IPS DF 6.9 (cell line): ENCODE measurements at regions not wholly inside any gene's neighbourhood (a gene's known extent, or its start where the extent isn't known, plus 50 kb on each side); places are given as distances from the start of the nearest gene placed in this dataset.

Experiments
- DNase-seq: peaks from one replicate; pipeline ENCODE4 v3.0.0-alpha.2; 2013; ENCODE audit warnings: low read depth, low spot score
- H3K27ac ChIP-seq: one replicate; pipeline ENCODE4 v1.5.1; 2013; ENCODE audit warnings: low read length, control low read depth
- H3K27me3 ChIP-seq: 2 replicates; pipeline ENCODE4 v1.6.1; 2013; ENCODE audit warnings: mild to moderate bottlenecking, low read length; ENCODE audit not compliant: control insufficient read depth, insufficient read depth
- H3K36me3 ChIP-seq: 2 replicates; pipeline ENCODE4 v1.6.1; 2013; ENCODE audit warnings: low read length; ENCODE audit not compliant: control insufficient read depth, insufficient read depth
- H3K4me1 ChIP-seq: 2 replicates; pipeline ENCODE4 v1.6.1; 2013; ENCODE audit warnings: low read length; ENCODE audit not compliant: control insufficient read depth, insufficient read depth
- H3K4me3 ChIP-seq: 2 replicates; pipeline ENCODE4 v1.5.1; 2013; ENCODE audit warnings: mild to moderate bottlenecking, low read length
- H3K9me3 ChIP-seq: 2 replicates; pipeline ENCODE4 v1.6.1; 2013; ENCODE audit warnings: low read length, inconsistent platforms; ENCODE audit not compliant: control insufficient read depth, insufficient read depth
- WGBS: extraction: QIAGEN DNeasy Blood & Tissue Kit; methylation state at CpG from one replicate; pipeline ENCODE4 v1.1.7; 2013; ENCODE audit warnings: mixed read lengths, missing lambda C conversion rate; ENCODE audit not compliant: insufficient read length, insufficient coverage; 5-methylcytosine and 5-hydroxymethylcytosine counted together

DNA sequence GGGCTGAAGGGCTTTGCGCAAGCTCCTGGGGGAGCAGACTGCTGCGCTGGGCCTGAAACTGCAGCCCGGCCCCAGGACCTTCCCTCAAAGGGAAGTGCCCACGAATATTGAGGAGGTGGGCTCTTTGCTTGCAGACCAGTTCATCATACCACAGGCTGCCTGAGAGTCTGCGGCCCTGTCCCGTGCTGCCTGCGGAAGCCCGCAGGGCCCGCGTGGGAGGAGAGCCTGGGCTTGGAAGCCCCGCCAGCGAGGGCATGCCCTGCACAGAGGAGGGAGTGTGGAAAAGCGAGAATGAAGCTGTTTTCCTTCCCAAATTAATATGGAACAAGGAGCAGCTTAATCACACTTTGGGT lies 83.6 kb upstream of the MKI67 start:
- Histone ChIP-seq H3K27ac (no peak overlapping the region), H3K27me3 (no peaks in the 10 kb centered on the region), H3K9me3 (no peaks in the 10 kb centered on the region), H3K4me1 (no peaks in the 10 kb centered on the region; the same call in 1 of the 2 replicates), H3K4me3 (no peak overlapping the region; the same call in 1 of the 2 replicates), H3K36me3 (no peaks in the 10 kb centered on the region)
- no peak for DNase-seq
- no CpG with 5 or more reads among the region's 13 CpGs for WGBS

DNA sequence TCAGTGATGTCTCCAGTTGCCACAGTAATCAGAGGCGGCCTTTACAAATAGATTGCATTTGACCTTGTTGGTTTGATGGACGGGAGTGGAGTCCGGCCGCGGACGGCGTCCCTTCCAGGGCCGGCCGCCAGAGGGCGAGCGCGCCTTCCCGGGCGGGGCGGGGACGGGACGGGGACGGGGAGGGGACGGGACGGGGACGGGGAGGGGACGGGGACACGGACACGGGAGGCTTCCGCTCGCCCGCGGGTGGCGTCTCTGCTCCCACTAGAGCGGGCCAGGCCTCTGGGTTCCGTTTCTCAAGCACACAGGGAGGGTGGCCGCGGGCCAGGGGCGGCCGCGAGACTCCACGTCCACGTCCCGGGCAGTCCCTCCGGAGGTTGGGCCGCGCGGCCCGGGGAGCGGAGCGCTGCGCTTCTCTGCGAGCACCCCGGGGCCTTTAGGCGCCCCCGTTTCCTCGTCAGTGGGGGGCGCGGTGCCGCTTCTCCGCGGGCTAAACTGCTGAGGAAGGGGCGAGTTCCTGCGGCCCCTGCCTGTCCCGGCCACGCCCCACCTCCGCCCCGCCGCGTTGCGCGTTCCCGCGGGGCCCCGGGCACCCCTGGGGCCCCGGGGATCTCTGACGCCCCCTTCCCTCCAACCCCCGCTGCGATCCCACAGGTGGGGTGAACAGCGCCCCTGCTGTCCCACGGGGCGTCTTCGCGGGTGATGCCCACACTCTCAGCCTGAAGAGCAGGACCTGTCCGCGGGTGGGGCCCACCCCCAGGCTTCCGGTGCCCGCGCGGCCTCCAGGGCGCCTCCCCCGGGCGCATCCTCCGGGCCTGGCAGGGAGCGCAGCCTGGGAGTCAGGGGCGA lies 84.2 kb upstream of the MKI67 start:
- no peak overlapping the region for H3K27ac ChIP-seq
- H3K27me3 ChIP-seq, result no peaks in the 10 kb centered on the region
- peak; percentile 25 for DNase-seq
- H3K9me3 ChIP-seq, result no peaks in the 10 kb centered on the region
- H3K36me3 ChIP-seq, result no peaks in the 10 kb centered on the region
- peak overlapping the region; percentile 82 for H3K4me3 ChIP-seq
- no peaks in the 10 kb centered on the region; the same call in 1 of the 2 replicates for H3K4me1 ChIP-seq
- WGBS, result no CpG with 5 or more reads among the region's 91 CpGs

DNA sequence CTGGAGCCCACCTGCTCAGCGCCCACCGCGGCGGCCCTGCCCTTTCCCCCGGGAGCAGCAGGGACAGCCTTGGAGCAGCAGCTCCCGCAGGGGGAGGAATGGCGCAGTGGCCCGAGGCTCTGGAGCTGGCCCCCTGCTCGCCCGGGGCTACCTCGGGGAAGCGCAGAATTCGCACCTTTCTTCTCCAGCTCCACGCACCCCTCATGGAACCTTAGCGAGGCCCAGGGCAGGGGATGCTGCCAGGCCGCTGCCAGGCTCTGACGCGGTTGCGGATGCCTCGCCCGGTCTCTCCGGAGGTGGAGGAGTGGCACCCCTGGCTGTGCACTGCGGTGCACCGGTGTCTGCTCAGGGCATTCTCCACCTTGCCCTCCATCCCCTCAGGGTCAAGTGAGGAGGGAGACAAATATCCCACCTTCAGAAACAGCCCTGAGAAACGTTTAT lies 84.9 kb upstream of the MKI67 start:
- Histone ChIP-seq H3K4me1 (no peaks in the 10 kb centered on the region; the same call in 1 of the 2 replicates), H3K27me3 (no peaks in the 10 kb centered on the region), H3K9me3 (no peaks in the 10 kb centered on the region), H3K36me3 (no peaks in the 10 kb centered on the region), H3K27ac (no peak overlapping the region), H3K4me3 (peak overlapping the region; percentile 82; the same call in 1 of the 2 replicates)
- DNase-seq, result no peak
- no CpG with 5 or more reads among the region's 25 CpGs for WGBS

DNA sequence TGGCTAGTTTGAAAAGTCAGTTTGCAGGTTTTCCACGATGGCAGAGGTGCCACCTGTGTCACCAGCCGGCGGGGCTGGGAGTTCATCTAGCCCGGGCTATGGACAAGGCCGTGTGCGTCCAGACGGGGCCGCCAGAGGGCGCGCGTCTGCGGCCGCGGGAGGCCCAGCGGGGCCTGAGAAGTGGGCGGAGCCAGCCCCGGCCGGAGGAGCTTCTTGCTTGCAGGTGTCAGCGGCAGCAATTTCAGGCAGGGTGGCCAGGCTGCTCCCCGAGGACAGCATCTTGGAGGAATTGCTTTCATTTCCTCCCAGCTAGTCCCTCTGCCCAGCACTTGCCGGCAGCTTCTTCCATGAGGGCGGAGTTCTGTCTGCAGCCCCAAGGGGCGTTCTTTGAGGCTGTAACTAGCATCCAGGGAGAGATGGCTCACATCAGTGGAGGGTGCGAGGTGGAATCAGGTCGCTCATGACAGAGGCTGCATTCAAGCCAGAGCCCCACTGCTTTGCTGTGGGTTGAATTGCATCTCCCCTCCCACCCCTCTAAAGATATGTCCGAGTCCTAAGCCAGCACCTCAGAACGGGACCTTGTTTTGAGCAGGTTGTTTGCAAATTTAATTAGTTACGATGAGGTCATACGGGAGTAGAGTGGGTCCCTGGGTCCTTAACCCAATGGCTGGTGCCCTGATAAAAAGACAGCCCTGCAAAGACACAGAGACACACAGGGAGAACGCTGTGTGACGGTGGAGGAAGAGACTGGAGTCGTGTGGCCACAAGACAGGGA lies 85.9 kb upstream of the MKI67 start:
- Histone ChIP-seq H3K9me3 (no peaks in the 10 kb centered on the region), H3K27me3 (no peaks in the 10 kb centered on the region), H3K4me3 (no peak overlapping the region), H3K36me3 (no peaks in the 10 kb centered on the region), H3K27ac (no peak overlapping the region), H3K4me1 (no peaks in the 10 kb centered on the region; the same call in 1 of the 2 replicates)
- WGBS, result no CpG with 5 or more reads among the region's 32 CpGs
- DNase-seq, result peak; percentile 71

DNA sequence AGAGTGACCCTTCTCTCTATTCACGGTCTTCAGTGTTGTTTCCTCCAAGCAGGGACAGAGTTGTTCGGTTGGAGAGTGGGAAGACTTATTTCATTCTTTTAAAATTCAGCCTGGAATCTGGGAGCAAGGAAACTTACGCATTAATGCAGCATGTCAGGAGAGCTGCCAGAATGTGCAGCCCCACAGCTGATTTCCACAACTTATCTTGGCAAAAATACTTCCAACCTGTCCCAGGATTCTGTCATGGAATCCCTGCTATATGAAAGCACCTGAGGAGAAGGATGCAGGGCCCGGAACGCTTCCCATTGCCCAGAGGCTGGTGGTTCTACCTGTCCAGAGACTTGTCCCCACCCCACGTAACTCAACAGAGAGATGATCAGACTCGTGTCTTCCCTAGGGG lies 86.9 kb upstream of the MKI67 start:
- Histone ChIP-seq H3K27ac (no peak overlapping the region), H3K4me3 (no peak overlapping the region), H3K9me3 (no peaks in the 10 kb centered on the region), H3K27me3 (no peaks in the 10 kb centered on the region), H3K4me1 (no peaks in the 10 kb centered on the region; the same call in 1 of the 2 replicates), H3K36me3 (no peaks in the 10 kb centered on the region)
- WGBS, result no CpG with 5 or more reads among the region's 7 CpGs
- DNase-seq, result no peak

DNA sequence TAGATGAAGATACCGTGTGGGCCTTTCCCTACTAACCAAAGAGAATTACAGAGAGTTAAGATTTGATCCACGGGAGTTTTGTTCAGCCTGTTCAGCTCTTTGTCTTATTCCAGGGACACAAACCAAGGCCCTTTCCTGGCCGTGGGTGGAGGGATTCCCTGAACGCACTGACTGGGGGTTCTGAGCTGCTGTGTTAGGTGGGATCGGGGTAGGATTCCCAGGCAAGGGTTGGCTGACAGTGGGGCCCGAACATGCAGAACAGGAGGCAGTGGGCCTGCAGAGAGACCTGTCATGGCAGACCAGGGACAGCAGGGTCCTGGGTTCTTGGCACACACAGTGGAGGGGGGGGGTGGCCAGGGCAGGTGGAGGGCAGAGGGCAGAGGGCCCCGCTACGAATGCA lies 89.5 kb upstream of the MKI67 start:
- Histone ChIP-seq H3K27ac (no peak overlapping the region), H3K27me3 (no peaks in the 10 kb centered on the region), H3K9me3 (no peaks in the 10 kb centered on the region), H3K4me1 (no peaks in the 10 kb centered on the region; the same call in 1 of the 2 replicates), H3K4me3 (no peak overlapping the region), H3K36me3 (no peaks in the 10 kb centered on the region)
- WGBS, result no CpG with 5 or more reads among the region's 8 CpGs
- no peak for DNase-seq

DNA sequence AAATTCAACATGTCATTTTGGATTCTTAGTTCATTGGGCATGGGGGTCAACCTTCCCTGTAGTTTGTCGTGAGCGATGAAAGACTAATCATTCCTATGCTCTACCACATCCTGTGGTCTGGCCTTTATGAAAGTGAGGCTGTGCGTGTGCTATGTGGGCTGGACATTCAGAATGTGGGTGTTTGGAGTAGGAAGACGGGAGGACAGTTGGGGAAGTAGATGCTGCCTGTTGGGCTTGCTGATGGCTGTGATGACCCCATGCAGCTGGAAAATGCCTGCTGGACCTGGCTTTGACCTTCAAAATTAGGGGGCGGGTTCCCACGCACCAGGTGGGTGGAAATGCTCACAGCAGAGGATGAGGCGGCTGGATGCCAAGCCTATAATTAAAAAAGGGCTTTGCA lies 90.9 kb upstream of the MKI67 start:
- no peaks in the 10 kb centered on the region for H3K27me3 ChIP-seq
- DNase-seq, result no peak
- H3K9me3 ChIP-seq, result no peaks in the 10 kb centered on the region
- H3K27ac ChIP-seq, result no peak overlapping the region
- H3K4me1 ChIP-seq, result peaks cover 2% of the 10 kb centered on the region; the same call in 1 of the 2 replicates
- H3K4me3 ChIP-seq, result no peak overlapping the region
- no CpG with 5 or more reads among the region's 7 CpGs for WGBS
- H3K36me3 ChIP-seq, result no peaks in the 10 kb centered on the region

DNA sequence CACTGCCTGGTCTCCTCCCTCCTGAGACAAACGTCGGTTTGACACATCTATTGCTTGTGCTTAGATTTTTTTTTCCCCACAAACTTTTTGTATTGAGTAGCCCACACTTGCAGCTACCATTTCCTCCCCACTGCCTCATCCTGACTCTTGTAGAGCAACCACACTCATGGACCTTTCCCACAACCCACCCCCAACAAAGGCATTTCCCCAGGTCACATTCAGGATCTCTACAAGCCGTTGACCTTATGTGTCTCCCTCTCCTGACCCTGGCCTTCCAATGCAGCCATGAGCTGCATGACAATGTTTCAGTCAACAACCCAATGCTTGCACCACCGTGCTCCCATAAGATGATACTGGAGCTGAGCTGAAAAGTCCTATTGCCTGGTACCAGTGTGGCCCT lies 91.9 kb upstream of the MKI67 start:
- no peaks in the 10 kb centered on the region for H3K36me3 ChIP-seq
- H3K4me1 ChIP-seq, result peaks cover 2% of the 10 kb centered on the region; the same call in 1 of the 2 replicates
- H3K27me3 ChIP-seq, result no peaks in the 10 kb centered on the region
- no CpG with 5 or more reads among the region's 4 CpGs for whole genome bisulfite sequencing
- no peak for DNase-seq
- no peak overlapping the region for H3K4me3 ChIP-seq
- no peaks in the 10 kb centered on the region for H3K9me3 ChIP-seq
- no peak overlapping the region for H3K27ac ChIP-seq

DNA sequence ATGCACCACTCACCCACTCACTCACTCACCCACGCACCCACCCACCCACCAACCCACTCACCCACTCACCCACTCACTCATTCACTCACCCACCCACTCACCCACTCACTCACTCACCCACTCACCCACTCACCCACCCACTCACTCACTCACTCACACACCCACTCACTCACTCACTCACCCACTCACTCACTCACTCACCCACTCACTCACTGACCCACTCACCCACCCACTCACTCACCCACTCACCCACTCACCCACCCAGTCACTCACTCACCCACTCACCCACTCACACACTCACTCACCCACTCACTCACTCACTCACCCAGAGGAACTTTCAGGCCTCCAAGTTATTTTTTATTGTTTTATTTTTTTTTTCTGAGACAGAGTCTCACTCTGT lies 93.1 kb upstream of the MKI67 start:
- no peak for DNase-seq
- WGBS, result no CpG with 5 or more reads among the region's 1 CpG
- Histone ChIP-seq H3K9me3 (no peaks in the 10 kb centered on the region), H3K27me3 (no peaks in the 10 kb centered on the region), H3K27ac (no peak overlapping the region), H3K4me1 (peaks cover 2% of the 10 kb centered on the region; the same call in 1 of the 2 replicates), H3K36me3 (no peaks in the 10 kb centered on the region), H3K4me3 (no peak overlapping the region)

DNA sequence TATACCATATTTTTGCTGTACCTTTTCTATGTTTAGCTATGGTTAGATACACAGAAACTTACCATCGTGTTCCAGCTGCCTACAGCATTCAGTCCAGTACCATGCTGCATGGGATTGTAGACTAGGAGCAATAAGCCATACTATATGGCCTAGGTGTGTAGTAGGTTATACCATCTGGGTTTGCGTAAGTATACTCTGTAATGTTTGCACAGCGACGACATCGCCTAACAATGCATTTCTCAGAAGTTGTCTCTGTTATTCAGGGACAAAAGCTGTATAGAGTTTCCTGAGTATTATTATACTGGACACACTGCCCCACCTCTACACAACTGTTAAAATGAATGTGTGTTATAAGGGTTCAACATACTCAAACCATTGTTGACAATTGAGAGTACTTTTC lies 93.8 kb upstream of the MKI67 start:
- Histone ChIP-seq H3K36me3 (no peaks in the 10 kb centered on the region), H3K4me1 (peaks cover 2% of the 10 kb centered on the region; the same call in 1 of the 2 replicates), H3K27me3 (no peaks in the 10 kb centered on the region), H3K9me3 (no peaks in the 10 kb centered on the region), H3K4me3 (no peak overlapping the region), H3K27ac (no peak overlapping the region)
- no CpG with 5 or more reads among the region's 5 CpGs for WGBS
- DNase-seq, result no peak
